ENCODE measurements at regions not wholly inside any gene's neighbourhood (a gene's known extent, or its start where the extent isn't known, plus 50 kb on each side); places are given as distances from the start of the nearest gene placed in this dataset.

DNA sequence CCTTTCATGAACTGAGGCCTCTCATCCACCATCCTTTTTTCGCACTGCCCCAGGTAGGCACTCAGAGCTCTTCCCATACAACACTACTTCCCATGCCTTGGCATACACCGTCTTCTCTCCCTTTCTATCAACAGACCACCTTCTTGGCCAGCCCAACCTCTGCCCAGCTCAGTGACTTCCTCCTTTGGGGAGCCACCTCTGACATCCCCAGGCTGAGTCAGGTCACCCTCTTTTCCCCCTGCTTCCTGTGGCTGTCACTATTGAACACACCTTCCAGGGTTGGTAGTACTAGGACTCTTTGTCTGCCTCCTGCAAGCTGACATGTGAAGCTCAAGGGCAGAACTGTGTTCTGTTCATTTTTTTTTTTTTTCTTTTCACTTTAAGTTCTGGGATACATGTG lies 283.2 kb downstream of the SETD4 start:
- in situ Hi-C loops (cut with HindIII; ENCODE audit: low pct_unique_long_range_greater_than_20kb, low sequenced_read_pairs) = no loop called here
- no TSS peak for BruUV-seq (replicated peaks)

DNA sequence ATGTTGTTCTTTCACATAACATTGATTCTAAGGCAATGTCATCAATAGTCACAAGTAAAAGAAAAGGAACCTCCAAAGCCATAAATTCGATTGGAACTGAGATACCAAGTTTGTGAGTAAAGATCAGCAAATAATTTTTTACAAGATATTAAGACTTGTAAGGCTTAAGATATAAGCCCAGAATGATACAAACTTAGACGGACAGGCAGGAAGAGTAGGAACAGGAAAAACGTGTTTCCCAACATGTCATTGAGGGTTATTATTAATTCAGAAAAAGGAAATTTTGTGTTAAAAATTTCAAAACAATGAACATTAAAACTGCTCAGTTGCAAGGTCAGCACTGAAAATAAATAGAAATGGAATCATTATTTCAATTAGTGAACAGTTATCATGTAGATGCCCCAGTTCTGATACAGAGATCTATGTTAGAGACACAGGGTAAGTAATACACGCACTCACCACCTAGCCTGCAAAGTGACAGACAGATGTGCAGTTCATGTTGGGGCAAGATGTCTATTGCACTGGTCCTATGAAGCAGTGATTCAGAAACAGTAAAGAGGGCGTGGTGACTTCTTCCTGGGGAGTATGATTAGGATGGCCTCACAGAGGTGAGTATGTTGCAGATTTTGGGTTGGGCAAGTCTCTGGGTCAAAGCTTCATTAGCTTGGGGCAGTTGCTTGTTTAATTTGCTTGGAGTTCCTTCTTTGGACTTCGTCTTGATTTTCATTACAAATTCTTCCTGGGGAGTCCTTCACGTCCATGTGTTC lies 284.4 kb downstream of the SETD4 start:
- DNase-seq (ENCODE audit: low read depth, low spot score) = no peak
- no peak overlapping the region for H3K4me3 ChIP-seq (ENCODE audit: low read depth in 2 of 2, low read length in 2 of 2)
- H3K9me3 ChIP-seq (ENCODE audit: control insufficient read depth, insufficient read depth, low read depth, low read length) = no peaks in the 10 kb centered on the region
- in situ Hi-C loops (cut with HindIII; ENCODE audit: low pct_unique_long_range_greater_than_20kb, low sequenced_read_pairs) = no loop called here
- no peak for ATAC-seq
- intact Hi-C loops (cut with micrococcal nuclease; ENCODE audit: unreplicated experiment) = no loop called here
- TF ChIP-seq TCF7L2 (IDR thresholded peaks at IDR 0.05; ENCODE audit: low read depth, low read length) = no peak
- no peak for TF ChIP-seq POLR2AphosphoS5 (IDR thresholded peaks at IDR 0.05; ENCODE audit: low read depth, low read length)
- TF ChIP-seq REST (IDR thresholded peaks at IDR 0.05; ENCODE audit: insufficient read depth in 1 of 2, low read depth in 2 of 2, low read length in 1 of 2) = no peak
- TF ChIP-seq SIN3A (IDR thresholded peaks at IDR 0.05; ENCODE audit: borderline replicate concordance, insufficient read depth, low read depth, low read length) = no peak
- TF ChIP-seq, protein P1, sequence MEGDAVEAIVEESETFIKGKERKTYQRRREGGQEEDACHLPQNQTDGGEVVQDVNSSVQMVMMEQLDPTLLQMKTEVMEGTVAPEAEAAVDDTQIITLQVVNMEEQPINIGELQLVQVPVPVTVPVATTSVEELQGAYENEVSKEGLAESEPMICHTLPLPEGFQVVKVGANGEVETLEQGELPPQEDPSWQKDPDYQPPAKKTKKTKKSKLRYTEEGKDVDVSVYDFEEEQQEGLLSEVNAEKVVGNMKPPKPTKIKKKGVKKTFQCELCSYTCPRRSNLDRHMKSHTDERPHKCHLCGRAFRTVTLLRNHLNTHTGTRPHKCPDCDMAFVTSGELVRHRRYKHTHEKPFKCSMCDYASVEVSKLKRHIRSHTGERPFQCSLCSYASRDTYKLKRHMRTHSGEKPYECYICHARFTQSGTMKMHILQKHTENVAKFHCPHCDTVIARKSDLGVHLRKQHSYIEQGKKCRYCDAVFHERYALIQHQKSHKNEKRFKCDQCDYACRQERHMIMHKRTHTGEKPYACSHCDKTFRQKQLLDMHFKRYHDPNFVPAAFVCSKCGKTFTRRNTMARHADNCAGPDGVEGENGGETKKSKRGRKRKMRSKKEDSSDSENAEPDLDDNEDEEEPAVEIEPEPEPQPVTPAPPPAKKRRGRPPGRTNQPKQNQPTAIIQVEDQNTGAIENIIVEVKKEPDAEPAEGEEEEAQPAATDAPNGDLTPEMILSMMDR (IDR thresholded peaks at IDR 0.05) = no peak
- CTCF ChIA-PET = no interaction called here
- POLR2A ChIA-PET = no interaction called here
- no TSS peak for BruUV-seq (replicated peaks)
- H3K27ac ChIP-seq (ENCODE audit: low read length) = no peak overlapping the region
- H3K36me3 ChIP-seq (ENCODE audit: control insufficient read depth, insufficient read depth, low read length) = no peaks in the 10 kb centered on the region
- H3K27me3 ChIP-seq (ENCODE audit: control insufficient read depth, insufficient read depth, low read length) = no peaks in the 10 kb centered on the region
- H3K4me1 ChIP-seq (ENCODE audit: control insufficient read depth, insufficient read depth, low read length) = no peaks in the 10 kb centered on the region

More for the DNA sequence above, 283.2 kb downstream of the SETD4 start:
- DNase-seq (ENCODE audit: low read depth, low spot score) (no peak), ATAC-seq (no peak)
- Histone ChIP-seq H3K27me3 (ENCODE audit: control insufficient read depth, insufficient read depth, low read length) (no peaks in the 10 kb centered on the region), H3K9me3 (ENCODE audit: control insufficient read depth, insufficient read depth, low read depth, low read length) (no peaks in the 10 kb centered on the region), H3K36me3 (ENCODE audit: control insufficient read depth, insufficient read depth, low read length) (no peaks in the 10 kb centered on the region), H3K4me1 (ENCODE audit: control insufficient read depth, insufficient read depth, low read length) (no peaks in the 10 kb centered on the region), H3K4me3 (ENCODE audit: low read depth in 2 of 2, low read length in 2 of 2) (no peak overlapping the region), H3K27ac (ENCODE audit: low read length) (no peak overlapping the region)
- intact Hi-C loops (cut with micrococcal nuclease; ENCODE audit: unreplicated experiment) = no loop called here
- TF ChIP-seq SIN3A (IDR thresholded peaks at IDR 0.05; ENCODE audit: borderline replicate concordance, insufficient read depth, low read depth, low read length) (no peak), POLR2AphosphoS5 (IDR thresholded peaks at IDR 0.05; ENCODE audit: low read depth, low read length) (no peak), TCF7L2 (IDR thresholded peaks at IDR 0.05; ENCODE audit: low read depth, low read length) (no peak), REST (IDR thresholded peaks at IDR 0.05; ENCODE audit: insufficient read depth in 1 of 2, low read depth in 2 of 2, low read length in 1 of 2) (no peak)
- TF ChIP-seq, protein P1 (IDR thresholded peaks at IDR 0.05) = no peak
- POLR2A ChIA-PET = no interaction called here
- CTCF ChIA-PET = no interaction called here
